RKO (cell line): ENCODE measurements at regions not wholly inside any gene's neighbourhood (a gene's known extent, or its start where the extent isn't known, plus 50 kb on each side); places are given as distances from the start of the nearest gene placed in this dataset.

Experiments used
- DNase-seq: peaks from one replicate; pipeline ENCODE4 v3.0.0-alpha.2; 2016; ENCODE audit warnings: low spot score

DNA sequence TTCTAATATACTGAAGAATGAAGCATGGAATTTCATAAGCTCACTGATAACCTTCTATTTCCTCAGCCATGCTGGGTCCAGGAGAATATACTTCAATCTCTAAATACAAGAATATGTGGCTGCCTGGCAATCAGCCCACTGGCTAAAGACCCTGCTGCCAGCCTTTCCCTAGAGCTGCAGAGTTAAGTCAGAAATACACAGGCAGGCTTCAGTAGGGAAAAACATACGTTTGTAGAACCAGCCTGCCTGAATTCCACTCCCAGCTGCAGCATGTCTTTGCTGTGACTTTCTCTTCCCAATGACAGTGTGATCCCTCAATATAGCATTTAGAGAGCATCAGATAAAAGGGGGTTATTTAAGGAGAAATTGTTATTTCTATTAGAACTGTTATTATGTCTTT is 289.1 kb downstream of the PCDH19 start:
- DNase-seq: no peak

- DNase-seq: peak; percentile 0
These were observed 311.3 kb downstream of the PCDH19 start for GRCh38 chrX:100098660-100099375.

- DNase-seq: no peak
These were observed 319.1 kb downstream of the PCDH19 start for GRCh38 chrX:100090931-100091330.

DNA sequence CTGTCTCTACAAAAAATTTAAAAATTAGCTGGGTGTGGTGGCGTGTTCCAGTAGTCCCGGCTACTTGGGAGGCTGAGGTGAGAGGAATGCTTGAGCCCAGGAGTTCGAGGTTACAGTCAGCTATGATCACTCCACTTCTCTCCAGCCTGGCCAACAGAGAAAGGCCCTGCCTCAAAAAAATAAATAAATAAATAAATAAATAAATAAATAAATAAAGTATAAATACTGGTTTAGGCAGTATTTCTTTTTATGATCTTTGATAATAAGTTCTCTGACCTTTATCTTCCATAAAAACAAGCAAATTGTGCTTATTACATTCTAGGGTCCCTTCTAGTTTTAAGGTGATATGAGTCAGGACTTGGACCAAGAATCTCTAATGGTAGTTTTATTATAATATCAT is 320.3 kb downstream of the PCDH19 start:
- no peak for DNase-seq

GRCh38 chrX:100085846-100086245 is 324.2 kb downstream of the PCDH19 start:
- DNase-seq: no peak

GRCh38 chrX:100083211-100083610 is 326.9 kb downstream of the PCDH19 start:
- DNase-seq: no peak

GRCh38 chrX:100081503-100081902 is 328.6 kb downstream of the PCDH19 start:
- no peak for DNase-seq

DNA sequence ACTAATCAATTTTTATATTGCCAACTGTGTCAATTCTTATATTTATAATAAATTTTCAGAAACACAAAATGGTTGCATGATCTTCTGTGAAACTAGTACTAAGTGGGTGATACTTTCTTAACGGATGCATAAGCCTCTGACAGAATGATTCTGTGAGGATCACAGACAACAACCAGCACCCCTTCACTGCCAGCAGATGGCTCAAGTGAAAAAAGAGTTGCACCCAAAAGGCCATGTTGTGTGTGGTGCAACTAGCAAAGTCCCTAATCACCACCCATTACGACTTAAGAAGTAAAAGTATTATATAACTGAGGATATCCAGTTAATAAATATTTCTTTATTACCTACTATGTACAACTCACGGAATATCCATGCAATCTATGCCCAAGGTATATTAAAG is 334.0 kb downstream of the PCDH19 start:
- no peak for DNase-seq

DNA sequence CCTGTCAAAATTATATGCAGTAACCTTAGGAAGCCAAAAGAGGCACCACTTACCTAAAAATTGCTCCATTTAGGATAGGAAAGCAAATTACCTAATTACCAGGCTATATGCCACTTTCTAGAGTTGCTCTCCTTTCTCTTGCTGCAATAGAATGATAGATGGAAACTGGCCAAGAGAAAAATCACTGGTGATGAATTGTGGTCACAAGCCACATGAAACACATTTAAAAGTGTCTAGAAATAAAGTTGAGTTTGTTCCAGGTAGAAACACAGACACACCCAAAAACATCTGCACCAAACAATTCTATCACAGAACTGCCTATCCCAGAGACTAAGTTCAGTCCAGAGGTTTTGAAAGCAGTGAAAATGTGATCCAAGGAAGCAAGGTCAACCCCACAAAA is 337.7 kb downstream of the PCDH19 start:
- peak; percentile 0 for DNase-seq

DNA sequence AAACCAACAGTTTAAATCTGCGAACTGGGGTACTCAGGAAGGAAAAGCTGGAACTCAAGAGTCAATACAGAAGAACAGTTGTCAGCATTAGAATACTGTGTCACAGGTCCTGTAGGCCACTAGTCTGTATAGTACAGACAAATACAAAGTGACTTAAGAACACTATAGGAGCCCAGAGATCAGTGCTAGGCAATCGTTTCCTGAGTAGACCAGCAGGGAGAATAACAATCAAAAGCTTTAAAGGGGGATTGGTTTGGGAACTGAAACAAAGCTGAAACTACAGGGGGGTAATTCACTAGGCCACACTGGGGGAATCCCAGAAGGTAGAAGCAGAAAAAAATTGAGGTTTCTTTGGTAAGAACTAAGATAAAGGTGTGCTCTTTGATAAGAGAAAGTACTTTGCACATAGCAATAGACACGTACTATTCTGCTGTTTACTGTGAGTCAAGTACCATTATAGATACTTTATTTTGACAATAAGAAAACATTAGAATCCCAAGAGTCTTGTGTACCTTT is 339.7 kb downstream of the PCDH19 start:
- no peak for DNase-seq

DNA sequence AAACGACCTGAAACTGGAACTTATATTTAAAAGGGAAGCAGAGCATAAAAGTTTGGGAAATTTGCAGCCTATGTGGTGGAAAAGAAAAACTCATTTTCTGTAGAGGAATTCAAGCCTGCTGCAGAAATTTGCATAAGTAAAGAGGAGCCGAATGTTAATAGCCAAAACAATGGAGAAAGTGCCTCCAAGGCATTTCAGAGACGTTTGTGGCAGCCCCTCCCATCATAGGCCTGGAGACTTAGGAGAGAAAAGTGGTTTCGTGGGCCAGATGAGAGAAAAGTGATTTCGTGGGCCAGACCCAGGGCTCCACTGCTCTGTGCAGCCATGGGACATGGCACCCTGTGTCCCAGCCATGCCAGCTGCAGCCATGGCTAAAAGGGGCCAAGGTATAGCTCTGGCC is 361.9 kb downstream of the PCDH19 start:
- no peak for DNase-seq
